H1 (cell line): ENCODE measurements at regions not wholly inside any gene's neighbourhood (a gene's known extent, or its start where the extent isn't known, plus 50 kb on each side); places are given as distances from the start of the nearest gene placed in this dataset.
A peak's percentile ranks its signal among the peaks of the same experiment; 100 is the strongest.
"Not testable (repeated sequence)": the region's sequence is repeated elsewhere in the genome, so short reads cannot be mapped to it uniquely, and the experiment has no call there.

ENCODE experiments used
- CTCF ChIA-PET: fragments of 300-600 bp; sonication (Branson Sonifier 250); formaldehyde crosslinking; loops from one replicate; lab custom pipeline; 2021; ENCODE audit not compliant: partially characterized antibody; lab: Charles Lee
- POLR2A ChIA-PET: fragments of 300-600 bp; sonication (Branson Sonifier 250); formaldehyde crosslinking; loops from one replicate; lab custom pipeline; 2021; ENCODE audit warnings: inconsistent platforms; ENCODE audit not compliant: partially characterized antibody; lab: Charles Lee
- DNase-seq, 2 experiments: peaks; one replicate each; pipeline versions ENCODE4 v3.0.0 to v3.0.0-alpha.2; 2010 to 2022; ENCODE audit warnings: low spot score in 2 of 2, low read depth in 1 of 2, mixed read lengths in 1 of 2
- FAIRE-seq: peaks from 2 replicates; lab custom pipeline; 2011; peaks lifted over from hg19 to GRCh38; lab: Jason Lieb, UNC
- H2AFZ ChIP-seq: 2 replicates; pipeline ENCODE4 v1.8.1; 2012; ENCODE audit warnings: low read length, inconsistent platforms
- H2AK5ac ChIP-seq: 2 replicates; pipeline ENCODE4 v1.6.1; 2013; ENCODE audit warnings: low read depth, low read length
- H2BK120ac ChIP-seq: replicated peaks from 2 replicates; pipeline ENCODE3; 2013; ENCODE audit warnings: low read depth, low read length, inconsistent platforms
- H2BK12ac ChIP-seq: 2 replicates; pipeline ENCODE4 v1.6.1; 2013; ENCODE audit warnings: low read depth, low read length
- H2BK15ac ChIP-seq: 2 replicates; pipeline ENCODE4 v1.6.1; 2013; ENCODE audit warnings: low read length
- H2BK20ac ChIP-seq: 2 replicates; pipeline ENCODE4 v1.6.1; 2013; ENCODE audit warnings: low read length
- H2BK5ac ChIP-seq: 2 replicates; pipeline ENCODE4 v1.6.1; 2013; ENCODE audit warnings: low read depth, low read length
- H3K14ac ChIP-seq: 2 replicates; pipeline ENCODE4 v1.6.1; 2013; ENCODE audit warnings: inconsistent platforms; ENCODE audit not compliant: insufficient read length
- H3K18ac ChIP-seq: 2 replicates; pipeline ENCODE4 v1.6.1; 2013; ENCODE audit warnings: low read length; ENCODE audit errors: extremely low read depth
- H3K23ac ChIP-seq: 2 replicates; pipeline ENCODE4 v1.6.1; 2013; ENCODE audit warnings: inconsistent platforms; ENCODE audit not compliant: insufficient read length
- H3K23me2 ChIP-seq: 2 replicates; pipeline ENCODE4 v1.6.1; 2013; ENCODE audit warnings: low read depth, low read length
- H3K27ac ChIP-seq: 2 replicates; pipeline ENCODE4 v1.6.1; 2011; ENCODE audit warnings: low read depth, low read length, inconsistent platforms
- H3K27me3 ChIP-seq, 4 experiments: replicated peaks in 1 of 4; 1 replicate in 1 of 4; 2 replicates in 3 of 4; pipeline versions ENCODE4 v1.6.1 to v1.8.1; 2011 to 2013; ENCODE audit warnings: low read length in 3 of 4, mild to moderate bottlenecking in 3 of 4, inconsistent platforms in 2 of 4, mixed read lengths in 2 of 4, moderate library complexity in 1 of 4; ENCODE audit not compliant: control insufficient read depth in 3 of 4, insufficient read depth in 3 of 4; ENCODE audit errors: extremely low read depth in 1 of 4
- H3K36me3 ChIP-seq, 4 experiments: 2 replicates each; pipeline versions ENCODE4 v1.6.1 to v1.8.1; 2011 to 2013; ENCODE audit warnings: mild to moderate bottlenecking in 4 of 4, low read length in 3 of 4, moderate library complexity in 2 of 4, control low read depth in 1 of 4, inconsistent platforms in 1 of 4; ENCODE audit not compliant: insufficient read depth in 4 of 4, control insufficient read depth in 2 of 4
- H3K4ac ChIP-seq: replicated peaks from 2 replicates; pipeline ENCODE3; 2013; ENCODE audit warnings: low read length, low read depth, mixed read lengths, inconsistent platforms; ENCODE audit not compliant: insufficient read length
- H3K4me1 ChIP-seq, 4 experiments: replicated peaks in 1 of 4; 1 replicate in 1 of 4; 2 replicates in 3 of 4; pipeline versions ENCODE4 v1.6.1 to v1.8.1; 2011 to 2013; ENCODE audit warnings: low read length in 3 of 4, inconsistent platforms in 2 of 4, mixed read lengths in 1 of 4; ENCODE audit not compliant: insufficient read depth in 4 of 4, control insufficient read depth in 3 of 4
- H3K4me2 ChIP-seq, 2 experiments: 2 replicates each; pipeline versions ENCODE4 v1.6.1 to v1.8.1; 2011 to 2013; ENCODE audit warnings: low read depth in 2 of 2, low read length in 2 of 2, control low read depth in 1 of 2, inconsistent platforms in 1 of 2, mild to moderate bottlenecking in 1 of 2; ENCODE audit not compliant: insufficient read depth in 1 of 2
- H3K4me3 ChIP-seq, 4 experiments: fragments of 200-600, 300-600 bp in 1 of 4; sonication (generic), shearing (Covaris generic), sonication (Bioruptor Twin) in 1 of 4; 2 replicates each; pipeline versions ENCODE4 v1.5.1 to v1.8.1; 2011 to 2016; ENCODE audit warnings: low read length in 4 of 4, low read depth in 3 of 4, control low read depth in 2 of 4, inconsistent platforms in 2 of 4, mild to moderate bottlenecking in 2 of 4, mixed read lengths in 1 of 4, moderate library complexity in 1 of 4; ENCODE audit not compliant: insufficient read depth in 2 of 4; ENCODE audit errors: extremely low read depth in 1 of 4
- H3K56ac ChIP-seq: replicated peaks from 2 replicates; pipeline ENCODE3; 2013; ENCODE audit warnings: low read depth, mild to moderate bottlenecking, mixed read lengths, low read length, inconsistent platforms; ENCODE audit not compliant: insufficient read length
- H3K79me1 ChIP-seq: 2 replicates; pipeline ENCODE4 v1.6.1; 2013; ENCODE audit warnings: low read depth, low read length, control low read depth
- H3K79me2 ChIP-seq, 2 experiments: 2 replicates each; pipeline versions ENCODE4 v1.6.1 to v1.8.1; 2012 to 2013; ENCODE audit warnings: low read length in 2 of 2, mild to moderate bottlenecking in 2 of 2, inconsistent platforms in 1 of 2; ENCODE audit not compliant: insufficient read depth in 2 of 2, control insufficient read depth in 1 of 2
- H3K9ac ChIP-seq, 4 experiments: replicated peaks in 1 of 4; 1 replicate in 1 of 4; 2 replicates in 3 of 4; pipeline versions ENCODE4 v1.6.1 to v1.8.1; 2011 to 2013; ENCODE audit warnings: low read depth in 3 of 4, low read length in 3 of 4, control low read depth in 2 of 4, mild to moderate bottlenecking in 2 of 4, moderate library complexity in 2 of 4, inconsistent platforms in 1 of 4; ENCODE audit errors: extremely low read depth in 1 of 4
- H3K9me3 ChIP-seq, 2 experiments: 2 replicates each; pipeline versions ENCODE4 v1.6.1 to v1.8.1; 2012 to 2013; ENCODE audit warnings: mild to moderate bottlenecking in 2 of 2, moderate library complexity in 2 of 2, control low read depth in 1 of 2, inconsistent platforms in 1 of 2, low read depth in 1 of 2, low read length in 1 of 2, mixed read lengths in 1 of 2; ENCODE audit not compliant: insufficient read depth in 2 of 2
- H4K20me1 ChIP-seq, 2 experiments: replicated peaks in 1 of 2; 2 replicates each; pipeline versions ENCODE3 to v1.8.1; 2011 to 2013; ENCODE audit warnings: inconsistent platforms in 2 of 2, low read length in 2 of 2, mild to moderate bottlenecking in 1 of 2; ENCODE audit not compliant: insufficient read depth in 2 of 2, control insufficient read depth in 1 of 2
- H4K5ac ChIP-seq: 2 replicates; pipeline ENCODE4 v1.6.1; 2013; ENCODE audit warnings: low read length, low read depth, mixed read lengths, inconsistent platforms; ENCODE audit not compliant: insufficient read length
- H4K8ac ChIP-seq: 2 replicates; pipeline ENCODE4 v1.8.0; 2013; ENCODE audit warnings: mild to moderate bottlenecking, moderate library complexity, low read length, inconsistent platforms; ENCODE audit not compliant: insufficient read depth; ENCODE audit errors: extremely low read depth
- H4K91ac ChIP-seq: replicated peaks from 2 replicates; pipeline ENCODE3; 2013; ENCODE audit warnings: low read length, mixed read lengths, inconsistent platforms; ENCODE audit not compliant: insufficient read length
- RAD21 ChIP-seq, 2 experiments: IDR thresholded peaks in 1 of 2; conservative IDR thresholded peaks in 1 of 2; 2 replicates each; pipeline ENCODE4 v1.6.1; 2011; ENCODE audit warnings: low read depth in 2 of 2, low read length in 2 of 2, improper control_type of control experiment in 1 of 2, inconsistent platforms in 1 of 2, mild to moderate bottlenecking in 1 of 2, moderate library complexity in 1 of 2
- WGBS, 2 experiments: shearing (Covaris generic) in 1 of 2; methylation state at CpG; one replicate each; pipeline versions ENCODE4 v1.1.6 to v1.1.7; 2013 to 2015; ENCODE audit warnings: low lambda C conversion rate in 2 of 2, mixed read lengths in 2 of 2, inconsistent platforms in 1 of 2, low coverage in 1 of 2, missing lambda C conversion rate in 1 of 2; ENCODE audit not compliant: insufficient replicate concordance in 2 of 2, insufficient coverage in 1 of 2, insufficient read length in 1 of 2; ENCODE audit errors: extremely low coverage in 1 of 2, missing lambda C conversion rate in 1 of 2; 5-methylcytosine and 5-hydroxymethylcytosine counted together

DNA sequence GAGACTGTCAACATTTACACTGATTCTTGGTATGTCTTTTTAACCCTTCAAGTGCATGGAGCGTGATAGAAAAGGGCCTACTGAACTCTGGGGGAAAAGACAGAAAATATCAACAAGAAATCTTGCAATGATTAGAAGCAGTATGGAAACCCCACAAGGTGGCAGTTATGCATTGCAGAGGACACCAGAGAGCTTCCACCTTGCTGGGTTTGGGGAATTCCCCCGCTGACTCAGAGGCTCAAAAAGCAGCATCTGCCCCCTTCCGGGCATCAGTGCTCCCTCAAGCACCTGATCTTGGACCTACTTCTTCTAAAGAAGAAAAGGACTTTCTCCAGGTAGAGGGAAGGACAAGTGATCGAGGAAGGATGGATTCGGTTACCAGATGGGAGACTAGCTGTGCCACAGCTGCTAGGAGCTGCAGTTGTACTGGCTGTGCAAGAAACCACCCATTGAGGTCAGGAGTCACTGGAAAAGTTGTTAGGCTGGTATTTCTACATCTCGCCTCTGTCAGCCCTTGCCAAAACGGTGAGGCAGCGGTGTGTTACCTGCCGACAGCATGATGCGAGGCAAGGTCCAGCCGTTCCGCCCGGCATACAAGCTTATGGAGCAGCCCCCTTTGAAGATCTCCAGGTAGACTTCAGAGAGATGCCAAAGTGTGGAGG, 102.8 kb upstream of the OSBPL11 start:
- H2BK20ac ChIP-seq, H3K4ac ChIP-seq, H4K8ac ChIP-seq, H3K56ac ChIP-seq, H3K18ac ChIP-seq, POLR2A ChIA-PET, H2AK5ac ChIP-seq, H3K79me2 ChIP-seq, H3K36me3 ChIP-seq, H2BK12ac ChIP-seq, H3K9me3 ChIP-seq, H3K9ac ChIP-seq, H2AFZ ChIP-seq, H3K27ac ChIP-seq, CTCF ChIA-PET, H2BK15ac ChIP-seq, H3K4me1 ChIP-seq, H4K91ac ChIP-seq, DNase-seq, H2BK120ac ChIP-seq, H3K4me3 ChIP-seq, H3K14ac ChIP-seq, H3K4me2 ChIP-seq, H4K20me1 ChIP-seq, H2BK5ac ChIP-seq, H3K23ac ChIP-seq, H3K27me3 ChIP-seq, H4K5ac ChIP-seq, H3K23me2 ChIP-seq, H3K79me1 ChIP-seq, FAIRE-seq: not testable (repeated sequence)
- TF ChIP-seq RAD21 (IDR thresholded peaks at IDR 0.05 in 1 of 2, conservative IDR thresholded peaks at IDR 0.05 in 1 of 2; ENCODE audit: low read depth in 2 of 2, low read length in 2 of 2), result peak in 1 of 2 experiments; percentile 24; a peak in 1 of 4 replicates
- WGBS, 2 experiments, result 84% methylated on average over 11 of the region's 13 CpGs; no CpG with 5 or more reads in 1 of the 2 experiments
